ENCODE measurements at regions not wholly inside any gene's neighbourhood (a gene's known extent, or its start where the extent isn't known, plus 50 kb on each side); places are given as distances from the start of the nearest gene placed in this dataset.

DNA sequence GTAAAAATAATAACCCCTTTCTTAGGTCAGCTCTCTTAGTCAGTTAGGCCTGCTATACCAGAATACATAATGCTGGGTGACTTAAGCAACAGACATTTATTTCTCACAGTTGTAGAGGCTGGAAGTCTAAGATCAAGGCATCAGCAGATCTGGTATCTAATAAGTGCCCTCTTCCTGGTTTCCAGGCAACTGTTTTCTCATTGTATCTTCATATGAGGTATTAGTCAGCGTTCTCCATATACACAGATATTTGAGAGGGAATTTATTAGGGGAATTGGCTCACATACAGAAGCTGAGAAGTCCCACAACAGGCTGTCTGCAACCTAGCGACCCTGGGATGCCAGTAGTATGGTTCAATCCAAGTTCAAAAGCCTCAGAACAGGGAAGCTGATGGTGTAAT is 896.0 kb downstream of the GALC start:
- no peak overlapping the region for H3K9ac ChIP-seq (ENCODE audit: low read depth in 1 of 2, low read length in 2 of 2)
- H3K27ac ChIP-seq (ENCODE audit: low read depth in 1 of 2, low read length in 2 of 2) = no peak overlapping the region
- WGBS = 50% methylated on average over 2 of the region's 2 CpGs
- no peaks in the 10 kb centered on the region for H3K27me3 ChIP-seq (ENCODE audit: control insufficient read depth in 4 of 4, insufficient read depth in 4 of 4, low read length in 3 of 4)
- TF ChIP-seq YY1 (IDR thresholded peaks at IDR 0.05) = no peak
- H3K4me1 ChIP-seq (ENCODE audit: control insufficient read depth in 4 of 4, insufficient read depth in 4 of 4, low read length in 3 of 4) = no peaks in the 10 kb centered on the region
- H3K9me3 ChIP-seq (ENCODE audit: control insufficient read depth in 4 of 4, low read length in 3 of 4) = no peaks in the 10 kb centered on the region
- no peaks in the 10 kb centered on the region for H3K36me3 ChIP-seq (ENCODE audit: control insufficient read depth in 4 of 4, insufficient read depth in 3 of 4, low read depth in 1 of 4, low read length in 3 of 4)
- H3K4me3 ChIP-seq (ENCODE audit: low read depth in 1 of 3, low read length in 3 of 3) = no peak overlapping the region
- DNase-seq (ENCODE audit: low spot score) = no peak

GRCh38 chr14:87094913-87095312 is 898.1 kb downstream of the GALC start:
- Histone ChIP-seq H3K9me3 (ENCODE audit: control insufficient read depth in 4 of 4, low read length in 3 of 4) (no peaks in the 10 kb centered on the region), H3K4me1 (ENCODE audit: control insufficient read depth in 4 of 4, insufficient read depth in 4 of 4, low read length in 3 of 4) (no peaks in the 10 kb centered on the region), H3K36me3 (ENCODE audit: control insufficient read depth in 4 of 4, insufficient read depth in 3 of 4, low read depth in 1 of 4, low read length in 3 of 4) (no peaks in the 10 kb centered on the region), H3K27me3 (ENCODE audit: control insufficient read depth in 4 of 4, insufficient read depth in 4 of 4, low read length in 3 of 4) (no peaks in the 10 kb centered on the region), H3K4me3 (ENCODE audit: low read depth in 1 of 3, low read length in 3 of 3) (no peak overlapping the region), H3K27ac (ENCODE audit: low read depth in 1 of 2, low read length in 2 of 2) (no peak overlapping the region), H3K9ac (ENCODE audit: low read depth in 1 of 2, low read length in 2 of 2) (no peak overlapping the region)
- TF ChIP-seq RXRA (IDR thresholded peaks at IDR 0.05) (no peak), SP1 (IDR thresholded peaks at IDR 0.05) (no peak), RAD21 (IDR thresholded peaks at IDR 0.05) (no peak), CTCF (IDR thresholded peaks at IDR 0.05; ENCODE audit: low read depth, low read length, missing input control) (no peak), FOXA1 (IDR thresholded peaks at IDR 0.05) (no peak), HNF4A (conservative IDR thresholded peaks at IDR 0.05) (no peak), ATF3 (IDR thresholded peaks at IDR 0.05) (no peak), FOXA2 (IDR thresholded peaks at IDR 0.05) (no peak), MAX (IDR thresholded peaks at IDR 0.05) (no peak), HNF4G (IDR thresholded peaks at IDR 0.05) (no peak), JUND (IDR thresholded peaks at IDR 0.05) (no peak), NR2F2 (IDR thresholded peaks at IDR 0.05) (no peak), TAF1 (conservative IDR thresholded peaks at IDR 0.05) (no peak), GABPA (IDR thresholded peaks at IDR 0.05 in 1 of 2, conservative IDR thresholded peaks at IDR 0.05 in 1 of 2) (no peak), YY1 (IDR thresholded peaks at IDR 0.05) (no peak)
- TF ChIP-seq, protein P1, sequence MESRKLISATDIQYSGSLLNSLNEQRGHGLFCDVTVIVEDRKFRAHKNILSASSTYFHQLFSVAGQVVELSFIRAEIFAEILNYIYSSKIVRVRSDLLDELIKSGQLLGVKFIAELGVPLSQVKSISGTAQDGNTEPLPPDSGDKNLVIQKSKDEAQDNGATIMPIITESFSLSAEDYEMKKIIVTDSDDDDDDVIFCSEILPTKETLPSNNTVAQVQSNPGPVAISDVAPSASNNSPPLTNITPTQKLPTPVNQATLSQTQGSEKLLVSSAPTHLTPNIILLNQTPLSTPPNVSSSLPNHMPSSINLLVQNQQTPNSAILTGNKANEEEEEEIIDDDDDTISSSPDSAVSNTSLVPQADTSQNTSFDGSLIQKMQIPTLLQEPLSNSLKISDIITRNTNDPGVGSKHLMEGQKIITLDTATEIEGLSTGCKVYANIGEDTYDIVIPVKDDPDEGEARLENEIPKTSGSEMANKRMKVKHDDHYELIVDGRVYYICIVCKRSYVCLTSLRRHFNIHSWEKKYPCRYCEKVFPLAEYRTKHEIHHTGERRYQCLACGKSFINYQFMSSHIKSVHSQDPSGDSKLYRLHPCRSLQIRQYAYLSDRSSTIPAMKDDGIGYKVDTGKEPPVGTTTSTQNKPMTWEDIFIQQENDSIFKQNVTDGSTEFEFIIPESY (IDR thresholded peaks at IDR 0.05) = no peak
- WGBS = 66% methylated on average over 2 of the region's 2 CpGs
- DNase-seq (ENCODE audit: low spot score) = no peak

DNA sequence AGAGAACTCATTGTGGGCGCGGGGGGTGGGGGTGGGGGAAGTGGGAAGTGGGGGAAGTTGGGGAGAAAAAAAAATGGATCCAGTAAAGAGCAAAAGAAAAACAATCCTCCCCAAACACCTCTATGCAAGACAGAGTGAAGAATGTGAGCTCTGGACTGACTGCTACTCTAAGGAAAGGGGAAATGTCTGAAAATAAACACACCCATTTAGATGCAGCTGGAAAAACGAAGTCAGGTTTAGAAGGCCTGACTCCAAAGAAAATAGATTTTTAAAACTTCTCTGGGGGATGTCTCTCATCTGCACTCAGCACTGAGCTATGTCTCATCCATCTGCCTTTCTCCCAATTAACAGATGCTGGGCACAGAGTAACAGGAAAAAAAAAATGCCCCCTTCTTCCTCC is 904.4 kb downstream of the GALC start:
- Histone ChIP-seq H3K4me1 (ENCODE audit: control insufficient read depth in 4 of 4, insufficient read depth in 4 of 4, low read length in 3 of 4) (no peaks in the 10 kb centered on the region), H3K27ac (ENCODE audit: low read depth in 1 of 2, low read length in 2 of 2) (no peak overlapping the region), H3K27me3 (ENCODE audit: control insufficient read depth in 4 of 4, insufficient read depth in 4 of 4, low read length in 3 of 4) (no peaks in the 10 kb centered on the region), H3K36me3 (ENCODE audit: control insufficient read depth in 4 of 4, insufficient read depth in 3 of 4, low read depth in 1 of 4, low read length in 3 of 4) (no peaks in the 10 kb centered on the region), H3K9me3 (ENCODE audit: control insufficient read depth in 4 of 4, low read length in 3 of 4) (no peaks in the 10 kb centered on the region), H3K9ac (ENCODE audit: low read depth in 1 of 2, low read length in 2 of 2) (no peak overlapping the region), H3K4me3 (ENCODE audit: low read depth in 1 of 3, low read length in 3 of 3) (no peak overlapping the region)
- no peak for DNase-seq (ENCODE audit: low spot score)
- 33% methylated on average over 3 of the region's 3 CpGs for WGBS
- TF ChIP-seq FOXA1 (IDR thresholded peaks at IDR 0.05) = no peak
- no peak for TF ChIP-seq NR2F2 (IDR thresholded peaks at IDR 0.05)
- TF ChIP-seq YY1 (IDR thresholded peaks at IDR 0.05) = no peak
- no peak for TF ChIP-seq SP1 (IDR thresholded peaks at IDR 0.05)
- no peak for TF ChIP-seq HNF4A (conservative IDR thresholded peaks at IDR 0.05)
- TF ChIP-seq MAX (IDR thresholded peaks at IDR 0.05) = no peak
- TF ChIP-seq GABPA (IDR thresholded peaks at IDR 0.05 in 1 of 2, conservative IDR thresholded peaks at IDR 0.05 in 1 of 2) = no peak
- TF ChIP-seq, protein P2, sequence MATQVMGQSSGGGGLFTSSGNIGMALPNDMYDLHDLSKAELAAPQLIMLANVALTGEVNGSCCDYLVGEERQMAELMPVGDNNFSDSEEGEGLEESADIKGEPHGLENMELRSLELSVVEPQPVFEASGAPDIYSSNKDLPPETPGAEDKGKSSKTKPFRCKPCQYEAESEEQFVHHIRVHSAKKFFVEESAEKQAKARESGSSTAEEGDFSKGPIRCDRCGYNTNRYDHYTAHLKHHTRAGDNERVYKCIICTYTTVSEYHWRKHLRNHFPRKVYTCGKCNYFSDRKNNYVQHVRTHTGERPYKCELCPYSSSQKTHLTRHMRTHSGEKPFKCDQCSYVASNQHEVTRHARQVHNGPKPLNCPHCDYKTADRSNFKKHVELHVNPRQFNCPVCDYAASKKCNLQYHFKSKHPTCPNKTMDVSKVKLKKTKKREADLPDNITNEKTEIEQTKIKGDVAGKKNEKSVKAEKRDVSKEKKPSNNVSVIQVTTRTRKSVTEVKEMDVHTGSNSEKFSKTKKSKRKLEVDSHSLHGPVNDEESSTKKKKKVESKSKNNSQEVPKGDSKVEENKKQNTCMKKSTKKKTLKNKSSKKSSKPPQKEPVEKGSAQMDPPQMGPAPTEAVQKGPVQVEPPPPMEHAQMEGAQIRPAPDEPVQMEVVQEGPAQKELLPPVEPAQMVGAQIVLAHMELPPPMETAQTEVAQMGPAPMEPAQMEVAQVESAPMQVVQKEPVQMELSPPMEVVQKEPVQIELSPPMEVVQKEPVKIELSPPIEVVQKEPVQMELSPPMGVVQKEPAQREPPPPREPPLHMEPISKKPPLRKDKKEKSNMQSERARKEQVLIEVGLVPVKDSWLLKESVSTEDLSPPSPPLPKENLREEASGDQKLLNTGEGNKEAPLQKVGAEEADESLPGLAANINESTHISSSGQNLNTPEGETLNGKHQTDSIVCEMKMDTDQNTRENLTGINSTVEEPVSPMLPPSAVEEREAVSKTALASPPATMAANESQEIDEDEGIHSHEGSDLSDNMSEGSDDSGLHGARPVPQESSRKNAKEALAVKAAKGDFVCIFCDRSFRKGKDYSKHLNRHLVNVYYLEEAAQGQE (IDR thresholded peaks at IDR 0.05) = no peak
- TF ChIP-seq FOXA2 (IDR thresholded peaks at IDR 0.05) = no peak
- TF ChIP-seq HNF4G (IDR thresholded peaks at IDR 0.05) = no peak
- TF ChIP-seq JUND (IDR thresholded peaks at IDR 0.05) = no peak
- TF ChIP-seq EGR1 (IDR thresholded peaks at IDR 0.05; ENCODE audit: low read depth in 2 of 2) = no peak
- no peak for TF ChIP-seq ATF3 (IDR thresholded peaks at IDR 0.05)
